ENCODE measurements at regions not wholly inside any gene's neighbourhood (a gene's known extent, or its start where the extent isn't known, plus 50 kb on each side); places are given as distances from the start of the nearest gene placed in this dataset.

DNA sequence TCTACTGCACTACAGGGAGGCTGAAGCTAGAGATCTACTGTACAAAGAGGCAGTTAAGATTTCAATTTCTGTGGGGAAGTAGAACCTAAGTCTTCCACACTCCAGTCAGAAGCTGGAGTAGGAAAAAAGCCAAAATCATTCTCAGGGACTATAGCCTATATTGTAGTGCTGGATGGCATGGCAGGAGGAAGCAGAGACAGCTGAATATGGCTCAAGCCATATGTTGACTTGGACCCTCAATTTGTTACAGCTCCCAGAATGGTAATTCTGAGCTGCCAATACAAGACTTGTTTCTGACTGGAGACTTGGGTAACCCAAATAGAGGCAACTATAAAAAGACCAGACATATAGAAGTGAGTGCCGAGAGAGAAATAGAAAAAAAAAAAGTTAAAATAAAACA is 200.6 kb downstream of the PTBP2 start:
- TF ChIP-seq ZNF263 (CRISPR knock-in tag; IDR thresholded peaks at IDR 0.05; ENCODE audit: low read depth) (no peak), FOXK1 (CRISPR knock-in tag; IDR thresholded peaks at IDR 0.05) (no peak), SP1 (CRISPR knock-in tag; conservative IDR thresholded peaks at IDR 0.05) (no peak)
- TF ChIP-seq, protein P1, sequence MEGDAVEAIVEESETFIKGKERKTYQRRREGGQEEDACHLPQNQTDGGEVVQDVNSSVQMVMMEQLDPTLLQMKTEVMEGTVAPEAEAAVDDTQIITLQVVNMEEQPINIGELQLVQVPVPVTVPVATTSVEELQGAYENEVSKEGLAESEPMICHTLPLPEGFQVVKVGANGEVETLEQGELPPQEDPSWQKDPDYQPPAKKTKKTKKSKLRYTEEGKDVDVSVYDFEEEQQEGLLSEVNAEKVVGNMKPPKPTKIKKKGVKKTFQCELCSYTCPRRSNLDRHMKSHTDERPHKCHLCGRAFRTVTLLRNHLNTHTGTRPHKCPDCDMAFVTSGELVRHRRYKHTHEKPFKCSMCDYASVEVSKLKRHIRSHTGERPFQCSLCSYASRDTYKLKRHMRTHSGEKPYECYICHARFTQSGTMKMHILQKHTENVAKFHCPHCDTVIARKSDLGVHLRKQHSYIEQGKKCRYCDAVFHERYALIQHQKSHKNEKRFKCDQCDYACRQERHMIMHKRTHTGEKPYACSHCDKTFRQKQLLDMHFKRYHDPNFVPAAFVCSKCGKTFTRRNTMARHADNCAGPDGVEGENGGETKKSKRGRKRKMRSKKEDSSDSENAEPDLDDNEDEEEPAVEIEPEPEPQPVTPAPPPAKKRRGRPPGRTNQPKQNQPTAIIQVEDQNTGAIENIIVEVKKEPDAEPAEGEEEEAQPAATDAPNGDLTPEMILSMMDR (IDR thresholded peaks at IDR 0.05), result no peak
- TF ChIP-seq, protein P2, sequence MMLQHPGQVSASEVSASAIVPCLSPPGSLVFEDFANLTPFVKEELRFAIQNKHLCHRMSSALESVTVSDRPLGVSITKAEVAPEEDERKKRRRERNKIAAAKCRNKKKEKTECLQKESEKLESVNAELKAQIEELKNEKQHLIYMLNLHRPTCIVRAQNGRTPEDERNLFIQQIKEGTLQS (CRISPR knock-in tag; conservative IDR thresholded peaks at IDR 0.05), result no peak
- TF ChIP-seq, protein P3, sequence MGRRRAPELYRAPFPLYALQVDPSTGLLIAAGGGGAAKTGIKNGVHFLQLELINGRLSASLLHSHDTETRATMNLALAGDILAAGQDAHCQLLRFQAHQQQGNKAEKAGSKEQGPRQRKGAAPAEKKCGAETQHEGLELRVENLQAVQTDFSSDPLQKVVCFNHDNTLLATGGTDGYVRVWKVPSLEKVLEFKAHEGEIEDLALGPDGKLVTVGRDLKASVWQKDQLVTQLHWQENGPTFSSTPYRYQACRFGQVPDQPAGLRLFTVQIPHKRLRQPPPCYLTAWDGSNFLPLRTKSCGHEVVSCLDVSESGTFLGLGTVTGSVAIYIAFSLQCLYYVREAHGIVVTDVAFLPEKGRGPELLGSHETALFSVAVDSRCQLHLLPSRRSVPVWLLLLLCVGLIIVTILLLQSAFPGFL (CRISPR knock-in tag; IDR thresholded peaks at IDR 0.05; ENCODE audit: borderline replicate concordance), result no peak

All from WTC11 (cell line).